Vagina (tissue), 2 donors: ENCODE measurements at regions not wholly inside any gene's neighbourhood (a gene's known extent, or its start where the extent isn't known, plus 50 kb on each side); places are given as distances from the start of the nearest gene placed in this dataset.
A peak's percentile ranks its signal among the peaks of the same experiment; 100 is the strongest.

Source experiments
- DNase-seq, 2 donors: peaks; one replicate each; pipeline ENCODE4 v3.0.0-alpha.2; 2017; ENCODE audit errors: extremely low spot score in 2 of 2
- H3K27ac ChIP-seq: fragments of 200-600 bp; sonication (generic); one replicate; pipeline ENCODE4 v1.5.1; 2019
- H3K27me3 ChIP-seq: fragments of 200-600 bp; sonication (generic); one replicate; pipeline ENCODE4 v1.5.1; 2019
- H3K36me3 ChIP-seq, 2 donors: fragments of 200-600 bp; sonication (generic); one replicate each; pipeline ENCODE4 v1.5.1; 2017 to 2019
- H3K4me1 ChIP-seq: fragments of 200-600 bp; sonication (generic); one replicate; pipeline ENCODE4 v1.5.1; 2019
- H3K4me3 ChIP-seq, 2 donors: fragments of 200-600 bp; sonication (generic); 1 replicate in 1 of 2; 2 replicates in 1 of 2; pipeline ENCODE4 v1.5.1; 2016 to 2019
- H3K9me3 ChIP-seq: fragments of 200-600 bp; sonication (generic); one replicate; pipeline ENCODE4 v1.5.1; 2019
- POLR2A ChIP-seq, 2 donors: fragments of 450-650 bp; IDR thresholded peaks; one replicate each; pipeline ENCODE4 v1.6.1; 2017; ENCODE audit warnings: antibody characterized with exemption in 2 of 2, mild to moderate bottlenecking in 2 of 2, moderate library complexity in 2 of 2
- POLR2AphosphoS5 ChIP-seq, 2 donors: sonication (generic); formaldehyde crosslinking; IDR thresholded peaks; one replicate each; pipeline ENCODE4 v1.9.0; 2017; ENCODE audit warnings: antibody characterized with exemption in 2 of 2, mild to moderate bottlenecking in 2 of 2, low read depth in 1 of 2; ENCODE audit not compliant: insufficient read depth in 1 of 2
- intact Hi-C: fragments of 100-400 bp; cut with DNase I; formaldehyde crosslinking; loops from one replicate; pipeline ENCODE4 v1.15.1; 2023
- TF ChIP-seq, protein P1 (sequence below), 3 experiments: fragments of 450-650 bp in 2 of 3; fragments of 200-600 bp in 1 of 3; sonication (generic) in 1 of 3; IDR thresholded peaks; one replicate each; pipeline ENCODE4 v1.5.1; 2017 to 2019; ENCODE audit warnings: antibody characterized with exemption in 3 of 3, mild to moderate bottlenecking in 2 of 3, moderate library complexity in 2 of 3

DNA sequence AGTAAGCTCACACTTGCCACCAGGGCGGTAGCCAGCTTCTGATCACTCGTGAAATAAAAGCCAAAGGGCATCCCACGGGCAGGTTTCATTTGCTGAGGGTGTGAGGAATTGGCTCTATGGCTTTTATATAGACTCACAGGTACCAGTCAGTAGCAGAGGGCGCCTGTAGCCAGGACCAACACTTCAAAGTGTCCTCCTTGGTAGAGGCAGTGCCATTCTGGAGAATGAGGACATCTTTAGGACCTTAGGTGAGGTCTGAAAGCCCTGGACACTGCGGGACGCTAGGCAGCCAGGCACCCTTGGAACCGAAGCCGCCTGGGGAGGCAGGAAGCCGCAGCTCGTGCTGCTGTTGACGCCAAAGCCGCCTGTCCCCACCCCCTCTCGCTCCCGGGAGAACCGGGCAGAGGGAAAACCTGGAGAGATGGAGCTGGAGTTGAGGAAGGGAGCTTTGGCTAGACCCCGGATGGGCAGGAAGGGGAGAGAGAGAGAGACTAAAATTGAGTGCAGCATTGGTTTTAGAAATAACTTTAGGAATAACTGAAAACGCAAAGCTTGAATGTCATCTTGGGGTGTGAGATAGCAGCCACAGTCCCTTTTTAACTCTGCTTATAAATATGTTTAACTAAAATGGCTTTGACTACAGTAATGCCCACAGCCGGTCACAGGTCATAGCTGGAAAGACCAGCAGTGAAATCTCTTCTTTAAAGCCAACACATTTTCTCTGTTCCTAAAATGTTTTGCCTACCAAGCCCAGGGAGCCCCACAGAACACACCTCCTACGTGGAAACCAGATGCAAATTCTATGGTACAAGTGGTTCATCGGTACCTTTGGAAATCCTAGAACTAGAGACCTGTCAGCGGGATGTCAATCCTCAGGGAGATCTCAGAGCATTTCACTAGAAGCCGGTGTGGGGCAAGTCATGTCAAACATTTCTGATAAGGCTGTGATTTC, 128.5 kb upstream of the CDYL start:
- peak overlapping the region; percentile 26 for H3K27ac ChIP-seq
- no peaks in the 10 kb centered on the region for H3K36me3 ChIP-seq
- intact Hi-C loops: no loop called here
- H3K9me3 ChIP-seq: no peaks in the 10 kb centered on the region
- H3K4me1 ChIP-seq: peaks cover 6% of the 10 kb centered on the region
- peak in 1 of 2 donors; percentile 85 for DNase-seq
- H3K27me3 ChIP-seq: no peaks in the 10 kb centered on the region
- TF ChIP-seq, protein P1, sequence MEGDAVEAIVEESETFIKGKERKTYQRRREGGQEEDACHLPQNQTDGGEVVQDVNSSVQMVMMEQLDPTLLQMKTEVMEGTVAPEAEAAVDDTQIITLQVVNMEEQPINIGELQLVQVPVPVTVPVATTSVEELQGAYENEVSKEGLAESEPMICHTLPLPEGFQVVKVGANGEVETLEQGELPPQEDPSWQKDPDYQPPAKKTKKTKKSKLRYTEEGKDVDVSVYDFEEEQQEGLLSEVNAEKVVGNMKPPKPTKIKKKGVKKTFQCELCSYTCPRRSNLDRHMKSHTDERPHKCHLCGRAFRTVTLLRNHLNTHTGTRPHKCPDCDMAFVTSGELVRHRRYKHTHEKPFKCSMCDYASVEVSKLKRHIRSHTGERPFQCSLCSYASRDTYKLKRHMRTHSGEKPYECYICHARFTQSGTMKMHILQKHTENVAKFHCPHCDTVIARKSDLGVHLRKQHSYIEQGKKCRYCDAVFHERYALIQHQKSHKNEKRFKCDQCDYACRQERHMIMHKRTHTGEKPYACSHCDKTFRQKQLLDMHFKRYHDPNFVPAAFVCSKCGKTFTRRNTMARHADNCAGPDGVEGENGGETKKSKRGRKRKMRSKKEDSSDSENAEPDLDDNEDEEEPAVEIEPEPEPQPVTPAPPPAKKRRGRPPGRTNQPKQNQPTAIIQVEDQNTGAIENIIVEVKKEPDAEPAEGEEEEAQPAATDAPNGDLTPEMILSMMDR (IDR thresholded peaks at IDR 0.05): no peak
- TF ChIP-seq POLR2A (IDR thresholded peaks at IDR 0.05): peak in 1 of 2 donors; percentile 21
- peak; percentile 87 to 89 for TF ChIP-seq POLR2AphosphoS5 (IDR thresholded peaks at IDR 0.05; ENCODE audit: insufficient read depth in 1 of 2, low read depth in 1 of 2)
- H3K4me3 ChIP-seq: peak overlapping the region; percentile 37 to 42

DNA sequence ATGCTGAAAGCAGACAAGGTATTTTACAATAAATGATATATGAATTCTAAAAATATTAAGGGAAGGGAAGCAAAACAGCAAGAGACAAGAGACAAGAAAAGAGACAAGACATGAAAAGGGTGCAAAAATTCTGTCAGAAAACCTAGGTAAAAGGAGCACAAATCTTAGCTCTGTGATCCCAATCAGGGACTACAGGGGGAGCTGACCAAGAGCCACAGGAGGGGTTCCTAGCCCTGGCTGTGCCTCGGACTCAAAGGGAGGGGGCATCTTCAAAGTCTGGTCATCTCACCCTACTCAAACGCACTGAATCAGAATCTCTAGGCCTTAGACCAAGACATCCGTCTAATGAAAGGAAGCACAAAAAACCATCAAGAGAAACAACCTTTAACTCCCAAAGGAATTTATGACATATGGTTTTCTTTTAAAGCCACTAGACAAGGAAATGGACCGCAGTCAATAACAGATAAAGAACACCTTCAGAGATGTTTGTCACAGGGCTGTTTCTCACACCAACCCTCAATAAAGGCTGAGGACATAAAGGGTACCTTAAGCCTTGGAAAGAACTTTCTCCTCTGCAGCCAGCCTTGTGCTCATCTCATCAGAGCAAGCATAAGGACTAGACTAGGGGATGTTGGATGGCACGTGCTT, 130.4 kb upstream of the CDYL start:
- no peaks in the 10 kb centered on the region for H3K27me3 ChIP-seq
- H3K27ac ChIP-seq: no peak overlapping the region
- intact Hi-C loops: no loop called here

DNA sequence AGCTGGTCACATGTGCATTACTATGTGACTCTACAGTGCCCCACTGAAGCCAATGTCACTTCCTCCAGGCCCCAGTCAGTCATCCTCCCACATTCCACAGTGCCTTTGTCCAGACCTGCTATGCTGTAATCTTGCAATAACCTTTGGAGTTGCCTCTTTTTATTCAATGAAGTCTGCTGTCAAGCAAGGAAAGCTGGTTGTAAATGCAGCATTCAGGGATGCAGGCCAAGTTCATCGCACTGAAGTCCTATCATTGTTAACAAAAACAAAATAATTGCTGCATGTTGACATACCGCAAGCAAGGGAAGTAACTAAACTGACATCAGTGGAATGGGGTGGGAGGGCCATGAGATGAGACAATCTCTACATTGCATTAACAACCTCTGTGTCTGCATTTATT, 131.2 kb upstream of the CDYL start:
- Histone ChIP-seq H3K4me3 (no peak overlapping the region), H3K9me3 (no peaks in the 10 kb centered on the region), H3K36me3 (no peaks in the 10 kb centered on the region), H3K4me1 (peaks cover 6% of the 10 kb centered on the region), H3K27ac (no peak overlapping the region), H3K27me3 (no peaks in the 10 kb centered on the region)
- TF ChIP-seq, protein P1 (IDR thresholded peaks at IDR 0.05): no peak
- no peak for TF ChIP-seq POLR2A (IDR thresholded peaks at IDR 0.05)
- no peak for TF ChIP-seq POLR2AphosphoS5 (IDR thresholded peaks at IDR 0.05; ENCODE audit: insufficient read depth in 1 of 2, low read depth in 1 of 2)
- peak in 1 of 2 donors; percentile 52 for DNase-seq
- intact Hi-C loops: no loop called here

More for the DNA sequence above, 130.4 kb upstream of the CDYL start:
- Histone ChIP-seq H3K36me3 (no peaks in the 10 kb centered on the region), H3K9me3 (no peaks in the 10 kb centered on the region), H3K4me3 (no peak overlapping the region), H3K4me1 (peaks cover 6% of the 10 kb centered on the region)
- TF ChIP-seq, protein P1 (IDR thresholded peaks at IDR 0.05): no peak
- TF ChIP-seq POLR2AphosphoS5 (IDR thresholded peaks at IDR 0.05; ENCODE audit: insufficient read depth in 1 of 2, low read depth in 1 of 2) (no peak), POLR2A (IDR thresholded peaks at IDR 0.05) (no peak)
- peak in 1 of 2 donors; percentile 47 for DNase-seq

DNA sequence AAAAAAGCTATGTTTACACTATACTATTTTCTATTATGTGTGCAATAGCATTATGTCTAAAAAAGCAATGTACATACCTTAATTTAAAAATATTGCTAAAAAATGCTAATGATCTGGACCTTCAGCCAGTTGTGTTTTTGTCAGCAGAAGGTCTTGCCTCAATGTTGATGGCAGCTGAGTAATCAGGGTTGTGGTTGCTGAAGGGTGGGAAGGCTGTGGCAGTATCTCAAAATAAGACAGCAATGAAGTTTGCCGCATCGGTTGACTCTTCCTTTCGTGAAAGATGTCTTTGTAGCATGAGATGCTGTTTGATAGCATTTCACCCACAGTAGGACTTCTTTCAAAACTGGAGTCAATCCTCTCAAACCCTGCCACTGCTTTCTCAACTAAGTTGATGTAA, 134.7 kb upstream of the CDYL start:
- Histone ChIP-seq H3K4me3 (no peak overlapping the region), H3K4me1 (no peaks in the 10 kb centered on the region), H3K9me3 (no peaks in the 10 kb centered on the region), H3K36me3 (no peaks in the 10 kb centered on the region), H3K27me3 (no peaks in the 10 kb centered on the region), H3K27ac (no peak overlapping the region)
- intact Hi-C loops: no loop called here
- TF ChIP-seq, protein P1 (IDR thresholded peaks at IDR 0.05): no peak
- TF ChIP-seq POLR2AphosphoS5 (IDR thresholded peaks at IDR 0.05; ENCODE audit: insufficient read depth in 1 of 2, low read depth in 1 of 2): no peak
- TF ChIP-seq POLR2A (IDR thresholded peaks at IDR 0.05): no peak
- DNase-seq: no peak
